Mesendoderm (in vitro differentiated cells): ENCODE measurements at regions not wholly inside any gene's neighbourhood (a gene's known extent, or its start where the extent isn't known, plus 50 kb on each side); places are given as distances from the start of the nearest gene placed in this dataset.

Experiments used
- DNase-seq: peaks from one replicate; pipeline ENCODE4 v3.0.0; 2013
- H2AK5ac ChIP-seq: 2 replicates; pipeline ENCODE4 v1.6.1; 2013; ENCODE audit warnings: low read length, inconsistent platforms
- H2BK120ac ChIP-seq: 2 replicates; pipeline ENCODE4 v1.6.1; 2013; ENCODE audit warnings: low read depth, mild to moderate bottlenecking, low read length, moderate library complexity, mixed read lengths
- H2BK15ac ChIP-seq: replicated peaks from 2 replicates; pipeline ENCODE4 v1.6.1; 2013; ENCODE audit warnings: low read depth, mild to moderate bottlenecking, moderate library complexity
- H2BK5ac ChIP-seq: 2 replicates; pipeline ENCODE4 v1.6.1; 2013; ENCODE audit warnings: low read length, inconsistent platforms
- H3K18ac ChIP-seq: 2 replicates; pipeline ENCODE4 v1.6.1; 2013; ENCODE audit warnings: mild to moderate bottlenecking, low read length, mixed read lengths
- H3K23ac ChIP-seq: one replicate; pipeline ENCODE4 v1.6.1; 2013; ENCODE audit warnings: low read length
- H3K27ac ChIP-seq: 2 replicates; pipeline ENCODE4 v1.5.1; 2013; ENCODE audit warnings: low read depth, mild to moderate bottlenecking, inconsistent platforms, low read length, moderate library complexity
- H3K27me3 ChIP-seq: 2 replicates; pipeline ENCODE4 v1.6.1; 2013; ENCODE audit warnings: low read length, control low read depth, mild to moderate bottlenecking, inconsistent platforms; ENCODE audit not compliant: insufficient read depth, poor library complexity
- H3K36me3 ChIP-seq: 2 replicates; pipeline ENCODE4 v1.6.1; 2013; ENCODE audit warnings: low read length, inconsistent platforms; ENCODE audit not compliant: control insufficient read depth, insufficient read depth
- H3K4ac ChIP-seq: one replicate; pipeline ENCODE4 v1.6.1; 2013; ENCODE audit warnings: low read depth, mild to moderate bottlenecking, low read length, moderate library complexity
- H3K4me1 ChIP-seq: 2 replicates; pipeline ENCODE4 v1.6.1; 2013; ENCODE audit warnings: low read depth, low read length, inconsistent platforms; ENCODE audit not compliant: control insufficient read depth
- H3K4me2 ChIP-seq: 2 replicates; pipeline ENCODE4 v1.6.1; 2013; ENCODE audit warnings: low read length
- H3K4me3 ChIP-seq: 2 replicates; pipeline ENCODE4 v1.5.1; 2013; ENCODE audit warnings: mild to moderate bottlenecking, low read length
- H3K56ac ChIP-seq: one replicate; pipeline ENCODE4 v1.6.1; 2013; ENCODE audit warnings: low read length
- H3K79me1 ChIP-seq: 2 replicates; pipeline ENCODE4 v1.6.1; 2013; ENCODE audit warnings: low read length, inconsistent platforms
- H3K79me2 ChIP-seq: 2 replicates; pipeline ENCODE4 v1.6.1; 2013; ENCODE audit warnings: mild to moderate bottlenecking, low read length; ENCODE audit not compliant: control insufficient read depth, insufficient read depth
- H3K9ac ChIP-seq: 2 replicates; pipeline ENCODE4 v1.6.1; 2013; ENCODE audit warnings: low read length, inconsistent platforms
- H4K5ac ChIP-seq: one replicate; pipeline ENCODE4 v1.6.1; 2013; ENCODE audit warnings: low read length
- H4K8ac ChIP-seq: one replicate; pipeline ENCODE4 v1.6.1; 2013; ENCODE audit warnings: low read depth, mild to moderate bottlenecking, control low read depth, low read length, moderate library complexity
- WGBS: extraction: QIAGEN DNeasy Blood & Tissue Kit; methylation state at CpG from one replicate; pipeline ENCODE4 v1.1.7; 2013; ENCODE audit warnings: low lambda C conversion rate, missing lambda C conversion rate; ENCODE audit not compliant: insufficient coverage; ENCODE audit errors: extremely low coverage; 5-methylcytosine and 5-hydroxymethylcytosine counted together

- H4K8ac ChIP-seq = no peak overlapping the region
- H3K27me3 ChIP-seq = no peaks in the 10 kb centered on the region
- H2BK15ac ChIP-seq = no peak overlapping the region
- H3K79me1 ChIP-seq = no peaks in the 10 kb centered on the region
- no peaks in the 10 kb centered on the region for H3K79me2 ChIP-seq
- H2AK5ac ChIP-seq = no peak overlapping the region
- H2BK120ac ChIP-seq = no peak overlapping the region
- no peak overlapping the region for H2BK5ac ChIP-seq
- H3K4ac ChIP-seq = no peak overlapping the region
- no peak overlapping the region for H3K18ac ChIP-seq
- H3K4me1 ChIP-seq = no peaks in the 10 kb centered on the region
- DNase-seq = no peak
- H3K4me2 ChIP-seq = no peak overlapping the region
- H3K36me3 ChIP-seq = no peaks in the 10 kb centered on the region
- no peak overlapping the region for H3K27ac ChIP-seq
- no peak overlapping the region for H3K23ac ChIP-seq
- no peak overlapping the region for H4K5ac ChIP-seq
- H3K9ac ChIP-seq = no peak overlapping the region
- no peak overlapping the region for H3K56ac ChIP-seq
- no peak overlapping the region for H3K4me3 ChIP-seq
These were observed 672.4 kb upstream of the ADAMTS5 start for GRCh38 chr21:27639286-27639685.

DNA sequence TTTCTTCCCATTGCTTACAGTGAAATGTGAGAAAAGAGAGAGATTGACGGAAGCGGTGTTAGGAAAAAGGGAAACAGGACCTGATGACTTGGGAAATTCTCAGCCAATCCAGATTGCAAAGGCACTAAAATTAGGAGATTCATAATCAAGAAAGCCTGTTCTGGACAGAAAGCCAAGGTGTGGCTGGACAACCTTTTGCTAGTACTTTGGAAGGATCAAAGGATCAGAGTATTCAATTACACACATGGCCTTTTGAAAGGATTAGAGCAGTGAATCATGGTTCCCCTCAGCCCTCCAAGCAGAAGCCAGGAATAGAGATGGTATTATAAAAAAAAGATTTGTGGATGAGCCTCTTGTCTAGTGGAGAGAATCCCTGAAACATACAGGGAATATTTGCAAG, 669.8 kb upstream of the ADAMTS5 start:
- no peak for DNase-seq
- H3K18ac ChIP-seq = no peak overlapping the region
- H3K4me2 ChIP-seq = no peak overlapping the region
- H3K27me3 ChIP-seq = no peaks in the 10 kb centered on the region
- no peak overlapping the region for H3K4ac ChIP-seq
- no peak overlapping the region for H3K27ac ChIP-seq
- no peak overlapping the region for H3K4me3 ChIP-seq
- H4K8ac ChIP-seq = no peak overlapping the region
- no peak overlapping the region for H2AK5ac ChIP-seq
- H2BK15ac ChIP-seq = no peak overlapping the region
- no peaks in the 10 kb centered on the region for H3K79me1 ChIP-seq
- H3K56ac ChIP-seq = no peak overlapping the region
- H2BK120ac ChIP-seq = no peak overlapping the region
- WGBS = no CpG with 5 or more reads among the region's 2 CpGs
- H3K79me2 ChIP-seq = no peaks in the 10 kb centered on the region
- no peaks in the 10 kb centered on the region for H3K36me3 ChIP-seq
- no peak overlapping the region for H2BK5ac ChIP-seq
- H3K9ac ChIP-seq = no peak overlapping the region
- no peaks in the 10 kb centered on the region for H3K4me1 ChIP-seq
- no peak overlapping the region for H4K5ac ChIP-seq
- no peak overlapping the region for H3K23ac ChIP-seq

DNA sequence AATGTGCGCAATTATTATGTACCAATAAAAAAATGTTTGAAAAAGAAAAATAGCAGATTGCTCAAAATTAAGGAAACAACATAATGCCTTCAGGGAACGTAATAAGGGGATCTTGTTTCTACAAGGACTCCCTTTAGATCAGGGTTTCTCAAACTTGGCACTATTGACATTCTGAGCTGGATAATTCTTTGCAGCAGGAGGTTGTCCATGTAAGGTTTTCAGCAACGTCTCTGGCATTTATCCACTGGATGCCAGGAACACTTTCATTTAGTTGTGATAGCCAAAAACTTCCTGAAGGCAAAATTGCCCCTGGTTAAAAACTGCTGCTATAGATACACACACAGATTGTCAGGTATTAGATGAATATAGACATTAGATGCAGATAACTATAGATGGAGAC, 666.7 kb upstream of the ADAMTS5 start:
- Histone ChIP-seq H3K4me3 (no peak overlapping the region), H4K8ac (no peak overlapping the region), H3K27ac (no peak overlapping the region), H2BK5ac (no peak overlapping the region), H2BK120ac (no peak overlapping the region), H3K79me1 (no peaks in the 10 kb centered on the region), H3K4ac (no peak overlapping the region), H3K23ac (no peak overlapping the region), H3K27me3 (no peaks in the 10 kb centered on the region), H3K79me2 (no peaks in the 10 kb centered on the region), H3K56ac (no peak overlapping the region), H3K36me3 (no peaks in the 10 kb centered on the region), H4K5ac (no peak overlapping the region), H3K18ac (no peak overlapping the region), H2AK5ac (no peak overlapping the region), H3K4me2 (no peak overlapping the region), H3K4me1 (no peaks in the 10 kb centered on the region), H3K9ac (no peak overlapping the region), H2BK15ac (no peak overlapping the region)
- no peak for DNase-seq
- no CpG with 5 or more reads among the region's 3 CpGs for WGBS

GRCh38 chr21:27631471-27631870, 664.6 kb upstream of the ADAMTS5 start:
- no peak overlapping the region for H2BK120ac ChIP-seq
- no peak overlapping the region for H4K5ac ChIP-seq
- no CpG with 5 or more reads among the region's 1 CpG for WGBS
- no peak overlapping the region for H4K8ac ChIP-seq
- no peak overlapping the region for H3K4me3 ChIP-seq
- no peaks in the 10 kb centered on the region for H3K79me2 ChIP-seq
- no peak overlapping the region for H3K27ac ChIP-seq
- H3K79me1 ChIP-seq = no peaks in the 10 kb centered on the region
- H3K9ac ChIP-seq = no peak overlapping the region
- no peak overlapping the region for H2BK5ac ChIP-seq
- DNase-seq = no peak
- no peak overlapping the region for H3K56ac ChIP-seq
- no peaks in the 10 kb centered on the region for H3K4me1 ChIP-seq
- no peak overlapping the region for H3K4ac ChIP-seq
- H3K36me3 ChIP-seq = no peaks in the 10 kb centered on the region
- no peak overlapping the region for H2AK5ac ChIP-seq
- no peak overlapping the region for H3K18ac ChIP-seq
- H3K23ac ChIP-seq = no peak overlapping the region
- no peaks in the 10 kb centered on the region for H3K27me3 ChIP-seq
- no peak overlapping the region for H2BK15ac ChIP-seq
- H3K4me2 ChIP-seq = no peak overlapping the region

DNA sequence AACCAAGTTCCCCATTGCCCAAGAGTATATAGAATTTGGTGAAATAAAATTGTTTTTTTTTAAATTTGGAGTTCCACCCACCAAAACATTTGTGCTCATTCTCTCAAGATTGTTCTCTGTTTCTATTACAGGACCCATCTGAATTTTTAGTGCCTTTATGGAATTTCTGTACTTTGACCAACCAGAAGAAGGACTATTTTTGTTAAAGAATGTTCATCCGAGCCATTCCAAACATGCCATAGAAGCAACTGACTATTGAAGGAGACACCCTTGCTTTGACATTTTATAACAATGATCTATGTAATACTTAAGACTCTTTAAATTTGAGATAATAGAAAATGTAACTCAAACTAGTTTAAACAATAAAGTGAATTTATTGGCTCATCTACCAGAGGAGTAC, 655.7 kb upstream of the ADAMTS5 start:
- H3K4me3 ChIP-seq = no peak overlapping the region
- no peaks in the 10 kb centered on the region for H3K27me3 ChIP-seq
- H2BK120ac ChIP-seq = no peak overlapping the region
- H3K56ac ChIP-seq = no peak overlapping the region
- H3K23ac ChIP-seq = no peak overlapping the region
- no peak overlapping the region for H3K18ac ChIP-seq
- H3K27ac ChIP-seq = no peak overlapping the region
- DNase-seq = no peak
- no peak overlapping the region for H3K4ac ChIP-seq
- H3K4me1 ChIP-seq = no peaks in the 10 kb centered on the region
- WGBS = no CpG with 5 or more reads among the region's 1 CpG
- H3K4me2 ChIP-seq = no peak overlapping the region
- no peaks in the 10 kb centered on the region for H3K36me3 ChIP-seq
- no peak overlapping the region for H2AK5ac ChIP-seq
- no peak overlapping the region for H2BK5ac ChIP-seq
- no peak overlapping the region for H4K5ac ChIP-seq
- H3K79me2 ChIP-seq = no peaks in the 10 kb centered on the region
- no peak overlapping the region for H3K9ac ChIP-seq
- H2BK15ac ChIP-seq = no peak overlapping the region
- no peaks in the 10 kb centered on the region for H3K79me1 ChIP-seq
- H4K8ac ChIP-seq = no peak overlapping the region

GRCh38 chr21:27614231-27614630, 647.3 kb upstream of the ADAMTS5 start:
- no peak overlapping the region for H2AK5ac ChIP-seq
- H3K27ac ChIP-seq = no peak overlapping the region
- H3K79me1 ChIP-seq = no peaks in the 10 kb centered on the region
- H2BK15ac ChIP-seq = no peak overlapping the region
- no peak overlapping the region for H4K8ac ChIP-seq
- DNase-seq = no peak
- no peaks in the 10 kb centered on the region for H3K79me2 ChIP-seq
- no peak overlapping the region for H3K4ac ChIP-seq
- H3K4me3 ChIP-seq = no peak overlapping the region
- H3K23ac ChIP-seq = no peak overlapping the region
- H2BK5ac ChIP-seq = no peak overlapping the region
- H3K36me3 ChIP-seq = no peaks in the 10 kb centered on the region
- H3K27me3 ChIP-seq = no peaks in the 10 kb centered on the region
- no peak overlapping the region for H3K18ac ChIP-seq
- H3K4me2 ChIP-seq = no peak overlapping the region
- no peaks in the 10 kb centered on the region for H3K4me1 ChIP-seq
- no peak overlapping the region for H3K9ac ChIP-seq
- no CpG with 5 or more reads among the region's 2 CpGs for WGBS
- H3K56ac ChIP-seq = no peak overlapping the region
- no peak overlapping the region for H4K5ac ChIP-seq
- no peak overlapping the region for H2BK120ac ChIP-seq
